Gastrocnemius medialis (tissue), 4 donors: ENCODE measurements at regions not wholly inside any gene's neighbourhood (a gene's known extent, or its start where the extent isn't known, plus 50 kb on each side); places are given as distances from the start of the nearest gene placed in this dataset.

Experiments
- ATAC-seq, 2 donors: fragments of 150-250 bp; one replicate each; pipeline ENCODE4 v1.9.1; 2016
- DNase-seq, 2 donors: peaks; one replicate each; pipeline ENCODE4 v3.0.0-alpha.2; 2019
- H3K27ac ChIP-seq, 4 donors: fragments of 200-600 bp; sonication (generic); 1 replicate in 1 of 4; 2 replicates in 3 of 4; pipeline ENCODE4 v1.5.1; 2016 to 2018; ENCODE audit warnings: mild to moderate bottlenecking in 2 of 4, moderate library complexity in 1 of 4
- H3K27me3 ChIP-seq, 3 donors: fragments of 200-600 bp; sonication (generic) in 2 of 3; 1 replicate in 1 of 3; 2 replicates in 2 of 3; pipeline versions ENCODE4 v1.5.1 to v1.6.0; 2016 to 2019; ENCODE audit warnings: mild to moderate bottlenecking in 1 of 3, moderate library complexity in 1 of 3
- H3K36me3 ChIP-seq, 2 donors: fragments of 200-600 bp; sonication (generic) in 1 of 2; one replicate each; pipeline ENCODE4 v1.5.1; 2017 to 2018
- H3K4me1 ChIP-seq, 2 donors: fragments of 200-600 bp; sonication (generic) in 1 of 2; one replicate each; pipeline ENCODE4 v1.5.1; 2016 to 2017; ENCODE audit warnings: mild to moderate bottlenecking in 2 of 2
- H3K4me3 ChIP-seq, 4 donors: fragments of 200-600 bp; sonication (generic) in 3 of 4; 1 replicate in 1 of 4; 2 replicates in 3 of 4; pipeline ENCODE4 v1.5.1; 2016 to 2019; ENCODE audit warnings: mild to moderate bottlenecking in 2 of 4
- H3K9me3 ChIP-seq, 3 donors: fragments of 200-600 bp; sonication (generic) in 2 of 3; 1 replicate in 1 of 3; 2 replicates in 2 of 3; pipeline ENCODE4 v1.5.1; 2016 to 2019
- CTCF ChIP-seq, 5 experiments: fragments of 450-650 bp in 3 of 5; fragments of 200-600 bp in 2 of 5; sonication (generic) in 2 of 5; IDR thresholded peaks in 4 of 5; conservative IDR thresholded peaks in 1 of 5; 1 replicate in 4 of 5; 2 replicates in 1 of 5; pipeline ENCODE4 v1.5.1; 2016 to 2019; ENCODE audit warnings: antibody characterized with exemption in 5 of 5, mild to moderate bottlenecking in 3 of 5, moderate library complexity in 3 of 5
- POLR2A ChIP-seq, 2 donors: fragments of 450-650 bp; IDR thresholded peaks; one replicate each; pipeline ENCODE4 v1.6.1; 2017; ENCODE audit warnings: antibody characterized with exemption in 2 of 2, mild to moderate bottlenecking in 2 of 2, moderate library complexity in 2 of 2
- in situ Hi-C, 4 donors: fragments of 200-750 bp; cut with MboI; loops; one replicate each; pipeline versions ENCODE4 v1.15.0 to v1.8.0; 2017; ENCODE audit warnings: low sequenced_read_pairs in 4 of 4
- intact Hi-C: fragments of 100-400 bp; cut with DNase I; formaldehyde crosslinking; loops from one replicate; pipeline ENCODE4 v1.15.1; 2023; ENCODE audit warnings: low total_unique reads

GRCh38 chr10:29064680-29065079, 224.2 kb upstream of the LYZL1 start:
- Histone ChIP-seq H3K27ac (no peak overlapping the region), H3K4me3 (no peak overlapping the region), H3K4me1 (no peaks in the 10 kb centered on the region), H3K9me3 (no peaks in the 10 kb centered on the region), H3K27me3 (no peaks in the 10 kb centered on the region), H3K36me3 (no peaks in the 10 kb centered on the region)
- DNase-seq (no peak), ATAC-seq (no peak)
- TF ChIP-seq POLR2A (IDR thresholded peaks at IDR 0.05) = no peak
- no peak for TF ChIP-seq CTCF (IDR thresholded peaks at IDR 0.05 in 4 of 5, conservative IDR thresholded peaks at IDR 0.05 in 1 of 5)
- intact Hi-C loops (no loop called here), in situ Hi-C loops (no loop called here)

GRCh38 chr10:29067161-29067560, 221.7 kb upstream of the LYZL1 start:
- no peak overlapping the region for H3K4me3 ChIP-seq

GRCh38 chr10:29067628-29068027, 221.2 kb upstream of the LYZL1 start:
- no peak overlapping the region for H3K4me3 ChIP-seq
- H3K9me3 ChIP-seq = no peaks in the 10 kb centered on the region
- TF ChIP-seq CTCF (IDR thresholded peaks at IDR 0.05 in 4 of 5, conservative IDR thresholded peaks at IDR 0.05 in 1 of 5) (no peak), POLR2A (IDR thresholded peaks at IDR 0.05) (no peak)
- no peaks in the 10 kb centered on the region for H3K4me1 ChIP-seq
- peaks cover 0 to 2% (median 0%) of the 10 kb centered on the region in 3 donors for H3K27me3 ChIP-seq
- DNase-seq (no peak), ATAC-seq (no peak)
- no peak overlapping the region for H3K27ac ChIP-seq
- H3K36me3 ChIP-seq = no peaks in the 10 kb centered on the region
- intact Hi-C loops (no loop called here), in situ Hi-C loops (no loop called here)

More at GRCh38 chr10:29067161-29067560, 221.7 kb upstream of the LYZL1 start:
- no peak for DNase-seq
- Histone ChIP-seq H3K27ac (no peak overlapping the region), H3K9me3 (no peaks in the 10 kb centered on the region), H3K36me3 (no peaks in the 10 kb centered on the region), H3K4me1 (no peaks in the 10 kb centered on the region), H3K27me3 (peaks cover 0 to 2% (median 0%) of the 10 kb centered on the region in 3 donors)
- in situ Hi-C loops = no loop called here
- TF ChIP-seq POLR2A (IDR thresholded peaks at IDR 0.05) = no peak
- ATAC-seq = no peak
- intact Hi-C loops = no loop called here

GRCh38 chr10:29068302-29068701, 220.6 kb upstream of the LYZL1 start:
- H3K27me3 ChIP-seq = peaks cover 0 to 2% (median 0%) of the 10 kb centered on the region in 3 donors
- no peaks in the 10 kb centered on the region for H3K36me3 ChIP-seq
- in situ Hi-C loops = no loop called here
- H3K27ac ChIP-seq = no peak overlapping the region
- no peak for TF ChIP-seq POLR2A (IDR thresholded peaks at IDR 0.05)
- TF ChIP-seq CTCF (IDR thresholded peaks at IDR 0.05 in 4 of 5, conservative IDR thresholded peaks at IDR 0.05 in 1 of 5) = no peak
- no peaks in the 10 kb centered on the region for H3K9me3 ChIP-seq
- DNase-seq (no peak), ATAC-seq (no peak)
- H3K4me3 ChIP-seq = no peak overlapping the region
- no peaks in the 10 kb centered on the region for H3K4me1 ChIP-seq
- intact Hi-C loops = no loop called here

GRCh38 chr10:29068966-29069365, 219.9 kb upstream of the LYZL1 start:
- no peaks in the 10 kb centered on the region for H3K4me1 ChIP-seq
- H3K9me3 ChIP-seq = no peaks in the 10 kb centered on the region
- no peak overlapping the region for H3K4me3 ChIP-seq
- H3K27ac ChIP-seq = no peak overlapping the region
- in situ Hi-C loops = no loop called here
- ATAC-seq (no peak), DNase-seq (no peak)
- H3K27me3 ChIP-seq = peaks cover 0 to 2% (median 0%) of the 10 kb centered on the region in 3 donors
- TF ChIP-seq CTCF (IDR thresholded peaks at IDR 0.05 in 4 of 5, conservative IDR thresholded peaks at IDR 0.05 in 1 of 5) = no peak
- intact Hi-C loops = no loop called here
- H3K36me3 ChIP-seq = no peaks in the 10 kb centered on the region
